NCI-H82 (cell line): ENCODE measurements at regions not wholly inside any gene's neighbourhood (a gene's known extent, or its start where the extent isn't known, plus 50 kb on each side); places are given as distances from the start of the nearest gene placed in this dataset.
A peak's percentile ranks its signal among the peaks of the same experiment; 100 is the strongest.
"Not testable (repeated sequence)": the region's sequence is repeated elsewhere in the genome, so short reads cannot be mapped to it uniquely, and the experiment has no call there.

Experiments
- DNase-seq: peaks from one replicate; lab custom pipeline; 2025; lab: John Stamatoyannopoulos, UW

- no peak for DNase-seq
Observed at GRCh38 chr3:166993015-166993630, 387.0 kb downstream of the ZBBX start.

DNA sequence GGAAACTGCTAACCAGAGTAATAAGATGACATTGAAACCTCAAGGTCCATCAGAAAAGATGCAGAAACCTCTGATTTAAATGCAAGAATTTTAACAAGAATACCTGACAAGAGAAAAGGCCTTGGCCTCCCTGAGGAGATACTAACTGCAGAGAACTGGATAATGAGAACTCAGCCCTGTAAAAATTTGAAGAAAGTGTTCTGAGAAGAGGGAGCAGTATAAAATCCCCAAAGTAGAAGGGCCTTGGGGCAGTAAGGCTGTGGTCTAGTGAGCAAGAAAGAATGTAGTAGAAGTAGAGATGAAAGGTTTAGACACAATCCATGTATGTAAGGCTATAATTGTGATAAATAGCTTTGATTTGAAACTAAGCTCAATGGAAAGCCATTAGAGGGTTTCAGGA is 394.1 kb downstream of the ZBBX start:
- DNase-seq: no peak

DNA sequence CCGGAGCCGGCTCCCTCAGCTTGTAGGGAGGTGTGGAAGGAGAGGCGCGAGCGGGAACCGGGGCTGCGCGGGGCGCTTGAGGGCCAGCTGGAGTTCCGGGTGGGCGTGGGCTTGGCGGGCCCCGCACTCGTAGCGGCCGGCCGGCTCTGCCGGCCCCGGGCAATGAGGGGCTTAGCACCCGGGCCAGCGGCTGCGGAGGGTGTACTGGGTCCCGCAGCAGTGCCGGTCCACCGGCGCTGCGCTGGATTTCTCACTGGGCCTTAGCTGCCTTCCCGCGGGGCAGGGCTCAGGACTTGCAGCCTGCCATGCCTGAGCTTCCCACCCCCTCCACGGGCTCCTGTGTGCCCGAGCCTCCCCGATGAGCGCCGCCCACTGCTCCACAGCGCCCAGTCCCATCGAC is 404.3 kb downstream of the ZBBX start:
- not testable (repeated sequence) for DNase-seq

DNA sequence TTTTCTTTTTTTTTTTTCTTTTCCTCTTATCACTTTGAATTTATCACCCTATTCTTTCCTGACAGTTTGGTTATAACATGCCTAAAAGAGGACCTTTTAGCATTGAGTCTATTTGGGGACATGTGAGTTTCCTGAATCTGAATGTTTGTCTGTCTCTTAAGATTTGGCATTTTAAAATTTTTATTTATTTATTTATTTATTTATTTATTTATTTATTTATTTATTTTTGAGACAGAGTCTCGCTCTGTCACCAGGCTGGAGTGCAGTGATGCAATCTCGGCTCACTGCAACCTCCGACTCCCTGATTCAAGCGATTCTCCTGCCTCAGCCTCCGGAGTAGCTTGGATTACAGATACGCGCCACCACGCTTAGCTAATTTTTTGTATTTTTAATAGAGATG is 412.4 kb downstream of the ZBBX start:
- not testable (repeated sequence) for DNase-seq

GRCh38 chr3:166962911-166963310 is 417.2 kb downstream of the ZBBX start:
- no peak for DNase-seq

GRCh38 chr3:166957121-166957520 is 423.0 kb downstream of the ZBBX start:
- no peak for DNase-seq

DNA sequence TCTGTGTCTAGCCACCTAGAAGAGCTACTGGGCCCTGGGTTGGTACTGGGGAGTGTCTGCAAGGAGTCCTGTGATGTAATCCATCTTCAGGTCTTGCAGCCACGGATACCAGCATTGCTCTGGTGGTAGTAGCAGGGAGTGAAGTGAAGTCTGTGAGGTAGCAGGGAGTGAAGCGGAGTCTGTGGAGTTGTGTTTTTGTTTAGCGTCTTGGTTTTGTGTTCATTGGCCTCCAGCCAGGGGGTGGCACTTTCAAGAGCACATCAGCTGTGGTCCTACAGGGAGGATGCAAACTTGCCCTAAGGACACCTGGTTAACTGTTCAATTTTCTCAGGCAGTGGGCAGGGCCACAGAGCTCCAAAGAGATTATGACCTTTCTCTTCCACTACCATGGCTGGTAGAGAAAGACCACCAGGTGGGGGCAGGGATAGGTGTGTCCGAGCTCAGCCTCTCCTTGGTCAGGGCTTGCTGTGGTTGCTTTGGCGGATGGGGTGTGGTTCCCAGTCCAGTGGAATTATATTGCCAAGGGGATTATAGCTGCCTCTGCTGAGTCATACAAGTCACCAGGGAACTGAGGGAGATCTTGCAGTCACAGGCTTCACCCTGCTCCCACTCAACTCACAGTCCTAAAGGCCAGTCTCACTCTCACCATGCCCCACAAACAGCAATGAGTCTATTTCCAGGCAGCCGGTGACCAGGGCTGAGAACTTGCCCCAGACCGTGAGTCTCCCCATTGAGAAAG is 424.7 kb downstream of the ZBBX start:
- no peak for DNase-seq

- DNase-seq: no peak
Observed at GRCh38 chr3:166934879-166935278, 445.2 kb downstream of the ZBBX start.

GRCh38 chr3:166917437-166917836 is 462.7 kb downstream of the ZBBX start:
- DNase-seq: no peak

- DNase-seq: no peak
Observed at GRCh38 chr3:166902374-166902773, 477.7 kb downstream of the ZBBX start.

DNA sequence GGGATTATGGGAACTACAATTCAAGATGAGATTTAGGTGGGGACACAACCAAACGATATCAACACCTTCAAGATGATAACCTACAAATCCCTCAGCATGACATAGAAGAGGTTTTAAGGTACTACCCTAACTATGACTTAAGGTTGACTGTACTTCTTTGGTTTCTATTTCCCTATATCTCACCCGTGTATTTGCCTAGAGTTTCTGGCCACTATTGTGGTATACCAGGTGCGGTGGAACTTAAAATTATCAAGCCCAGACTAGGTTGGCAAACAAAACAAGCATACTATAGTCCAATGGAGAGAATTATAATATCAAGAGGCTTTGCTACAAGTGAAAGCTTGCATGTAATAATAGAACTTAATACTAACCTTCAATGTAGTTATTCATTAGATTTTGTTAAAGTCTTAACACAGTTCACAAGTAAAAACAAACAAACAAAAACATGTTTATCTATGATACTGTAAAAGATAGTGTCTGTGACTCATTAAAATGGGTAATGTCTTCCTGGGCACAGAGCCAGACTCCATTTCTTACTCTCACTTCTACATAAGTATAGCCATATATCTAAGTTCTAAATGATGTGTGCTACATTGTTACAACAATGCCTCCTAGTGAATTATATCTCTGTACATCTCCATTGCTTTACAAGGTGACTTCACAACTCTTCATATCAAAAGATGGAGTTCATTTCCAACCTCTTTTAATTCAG is 479.1 kb downstream of the ZBBX start:
- no peak for DNase-seq

- DNase-seq: no peak
Observed at GRCh38 chr3:166897811-166898210, 482.3 kb downstream of the ZBBX start.

- no peak for DNase-seq
Observed at GRCh38 chr3:166889241-166889640, 490.9 kb downstream of the ZBBX start.

DNA sequence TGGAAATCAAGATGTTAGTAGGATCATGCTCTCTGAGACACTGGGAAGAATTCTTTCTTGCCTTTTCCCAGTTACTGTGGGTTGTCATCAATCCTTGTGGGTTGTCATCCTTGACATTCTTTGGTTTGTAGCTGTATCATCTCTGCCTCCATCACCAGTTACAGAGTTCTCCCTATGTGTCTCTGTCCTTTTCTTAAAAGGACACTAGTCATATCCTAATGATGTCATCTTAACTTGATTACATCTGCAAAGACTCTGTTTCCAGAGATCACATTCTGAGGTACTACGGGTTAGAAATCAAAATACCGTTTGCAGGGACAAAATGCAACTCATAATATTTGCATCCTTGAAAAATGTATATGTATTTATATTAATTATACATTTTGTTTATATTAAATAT is 500.4 kb downstream of the ZBBX start:
- no peak for DNase-seq

DNA sequence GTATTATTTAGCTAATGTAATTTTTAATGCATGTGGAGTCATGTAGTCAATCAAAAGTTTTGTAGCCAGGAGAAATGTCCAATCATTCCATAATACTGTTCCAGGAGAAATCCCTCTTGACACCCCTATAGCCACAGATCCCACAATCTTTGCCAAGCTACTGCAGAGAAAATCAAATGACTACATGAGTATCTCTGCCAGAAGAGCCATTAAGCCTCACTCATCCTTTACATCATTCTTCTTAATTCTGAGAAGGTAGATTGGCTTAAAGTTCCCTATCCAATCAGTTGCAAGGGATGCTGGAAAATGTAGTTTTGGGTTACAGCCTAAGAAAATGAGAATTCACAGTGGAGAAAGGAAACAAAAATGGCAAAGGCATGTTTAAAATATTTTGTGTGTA is 502.1 kb downstream of the ZBBX start:
- DNase-seq: peak; percentile 61

DNA sequence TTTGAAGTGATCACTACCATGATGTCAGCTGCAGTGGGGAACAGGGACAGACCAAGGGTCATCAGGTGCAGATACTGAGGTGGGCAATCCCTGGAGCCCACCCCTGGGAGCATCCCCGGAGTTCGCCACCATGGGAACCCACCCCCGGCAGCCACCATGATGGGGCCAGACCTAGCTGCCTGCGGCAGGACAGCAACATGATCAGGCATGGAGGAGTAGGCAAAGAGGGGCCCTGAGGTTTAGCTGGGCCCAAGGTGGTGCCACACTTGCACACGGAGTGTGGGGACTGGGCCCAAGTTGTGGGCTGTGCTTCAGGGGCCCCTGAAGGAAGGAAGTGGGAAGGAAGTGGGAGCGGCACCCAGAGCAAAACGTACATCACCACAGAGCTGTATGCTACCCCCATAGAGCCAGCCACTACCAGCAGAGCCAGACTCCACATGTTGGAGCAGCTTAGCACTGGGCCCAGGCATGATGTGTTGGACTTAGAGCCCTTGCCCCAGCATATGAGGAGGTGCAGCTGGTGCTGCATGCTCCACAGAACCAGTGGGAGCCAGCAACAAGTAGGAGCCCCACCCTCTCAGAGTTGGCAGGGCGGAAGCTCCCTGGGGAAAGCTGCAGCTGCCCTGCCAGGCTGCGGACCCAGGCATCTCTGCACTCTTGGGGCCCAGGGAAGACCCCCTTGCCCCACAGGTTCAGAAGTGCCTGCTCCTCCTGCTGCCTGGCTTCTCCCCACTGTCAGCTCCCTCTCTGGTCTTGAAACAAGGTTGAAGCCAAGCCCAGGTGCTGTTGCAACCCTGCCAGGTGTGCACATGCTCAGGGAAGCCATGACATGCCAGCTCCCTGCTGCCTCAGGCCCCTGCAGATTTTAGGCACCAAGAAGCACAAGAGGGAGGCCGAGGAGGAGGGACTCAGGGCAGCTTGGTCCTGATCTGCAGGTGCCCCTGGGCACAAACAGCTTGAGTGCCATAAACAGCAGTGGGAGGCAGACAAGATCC is 515.3 kb downstream of the ZBBX start:
- DNase-seq: no peak

- no peak for DNase-seq
Observed at GRCh38 chr3:166860217-166860616, 519.9 kb downstream of the ZBBX start.

DNA sequence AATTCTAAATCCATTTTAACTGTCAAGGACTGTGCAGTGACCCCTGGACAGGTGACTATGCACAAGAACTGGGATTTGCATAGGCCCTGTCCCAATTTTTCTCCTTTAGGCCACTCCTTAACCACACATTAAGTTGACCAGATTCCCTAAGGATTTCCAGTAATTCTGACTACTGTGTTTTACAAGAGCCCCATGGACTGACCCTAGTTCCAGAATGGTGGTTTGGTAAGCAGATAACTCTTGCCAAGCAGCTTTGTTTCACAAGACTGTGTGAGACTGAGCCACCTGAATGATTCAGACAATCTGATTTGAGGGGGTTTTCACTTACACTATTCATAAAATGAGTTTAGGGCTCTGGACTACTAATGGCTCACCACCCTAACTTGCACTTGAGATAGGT is 535.8 kb downstream of the ZBBX start:
- no peak for DNase-seq

GRCh38 chr3:166842784-166843183 is 537.3 kb downstream of the ZBBX start:
- DNase-seq: not testable (repeated sequence)

DNA sequence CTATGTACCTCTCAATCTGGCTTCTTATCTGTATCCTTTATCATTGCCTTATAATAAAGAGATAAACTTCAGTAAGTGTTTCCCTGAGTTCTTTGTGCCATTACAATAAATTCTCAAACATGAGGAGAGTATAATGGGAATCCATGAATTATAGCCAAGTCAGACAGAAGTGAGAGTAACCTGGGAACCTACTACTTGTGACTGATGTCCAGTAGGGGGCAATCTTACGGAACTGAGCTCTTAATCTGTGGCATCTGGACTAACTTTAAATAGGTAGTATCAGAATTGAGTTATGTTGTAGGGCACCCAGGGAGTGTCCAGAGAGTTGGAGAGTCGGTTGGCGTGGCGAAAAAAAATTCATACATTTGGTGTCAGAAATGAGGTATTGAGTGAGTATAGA is 542.6 kb downstream of the ZBBX start:
- DNase-seq: peak; percentile 82

- no peak for DNase-seq
Observed at GRCh38 chr3:166836836-166837235, 543.3 kb downstream of the ZBBX start.

- no peak for DNase-seq
Observed at GRCh38 chr3:166829896-166830295, 550.2 kb downstream of the ZBBX start.
